Glutamatergic neuron (in vitro differentiated cells): ENCODE measurements at regions not wholly inside any gene's neighbourhood (a gene's known extent, or its start where the extent isn't known, plus 50 kb on each side); places are given as distances from the start of the nearest gene placed in this dataset.
A peak's percentile ranks its signal among the peaks of the same experiment; 100 is the strongest.

ENCODE experiments used
- DNase-seq: peaks from one replicate; pipeline ENCODE4 v3.0.0; 2022
- H3K27ac Mint-ChIP-seq: one replicate; pipeline ENCODE4 v1.8.0; 2020; ENCODE audit warnings: mild to moderate bottlenecking, mixed read lengths, inconsistent platforms; ENCODE audit not compliant: unreplicated experiment
- H3K27me3 Mint-ChIP-seq: one replicate; pipeline ENCODE4 v1.8.0; 2020; ENCODE audit warnings: mild to moderate bottlenecking, moderate library complexity, mixed read lengths, inconsistent platforms; ENCODE audit not compliant: unreplicated experiment
- H3K36me3 Mint-ChIP-seq: one replicate; pipeline ENCODE4 v1.8.0; 2020; ENCODE audit warnings: mild to moderate bottlenecking, mixed read lengths, inconsistent platforms; ENCODE audit not compliant: unreplicated experiment
- H3K4me1 Mint-ChIP-seq: one replicate; pipeline ENCODE4 v1.8.0; 2020; ENCODE audit warnings: mild to moderate bottlenecking, low read depth, mixed read lengths, inconsistent platforms; ENCODE audit not compliant: unreplicated experiment
- H3K4me3 Mint-ChIP-seq: one replicate; pipeline ENCODE4 v1.8.0; 2020; ENCODE audit warnings: mild to moderate bottlenecking, mixed read lengths, inconsistent platforms; ENCODE audit not compliant: unreplicated experiment
- H3K9me3 Mint-ChIP-seq: one replicate; pipeline ENCODE4 v1.8.0; 2020; ENCODE audit warnings: mild to moderate bottlenecking, moderate library complexity, mixed read lengths, inconsistent platforms; ENCODE audit not compliant: unreplicated experiment
- CTCF ChIP-seq: fragments of 200-600 bp; sonication (generic); IDR thresholded peaks from one replicate; pipeline ENCODE4 v1.5.0; 2021; ENCODE audit not compliant: partially characterized antibody, unreplicated experiment

- Mint-ChIP-seq H3K27ac (no peak overlapping the region), H3K4me3 (no peak overlapping the region), H3K36me3 (no peaks in the 10 kb centered on the region), H3K4me1 (peaks cover 24% of the 10 kb centered on the region), H3K9me3 (peaks cover 5% of the 10 kb centered on the region), H3K27me3 (peaks cover 5% of the 10 kb centered on the region)
- no peak for DNase-seq
- no peak for TF ChIP-seq CTCF
Measured at GRCh38 chr1:68294367-68295066, 62.2 kb upstream of the WLS start.

GRCh38 chr1:68293609-68294366, 61.5 kb upstream of the WLS start:
- Mint-ChIP-seq H3K36me3 (no peaks in the 10 kb centered on the region), H3K9me3 (peaks cover 5% of the 10 kb centered on the region), H3K4me1 (peaks cover 24% of the 10 kb centered on the region), H3K27ac (no peak overlapping the region), H3K27me3 (peaks cover 5% of the 10 kb centered on the region), H3K4me3 (no peak overlapping the region)
- DNase-seq: peak; percentile 19
- TF ChIP-seq CTCF: no peak

GRCh38 chr1:68293122-68293521, 60.8 kb upstream of the WLS start:
- Mint-ChIP-seq H3K27me3 (peaks cover 5% of the 10 kb centered on the region), H3K4me3 (no peak overlapping the region), H3K27ac (no peak overlapping the region), H3K4me1 (peaks cover 24% of the 10 kb centered on the region), H3K9me3 (peaks cover 5% of the 10 kb centered on the region), H3K36me3 (no peaks in the 10 kb centered on the region)
- DNase-seq: no peak
- TF ChIP-seq CTCF: no peak

GRCh38 chr1:68291688-68292384, 59.5 kb upstream of the WLS start:
- Mint-ChIP-seq H3K4me1 (peaks cover 18% of the 10 kb centered on the region), H3K4me3 (no peak overlapping the region), H3K27me3 (peaks cover 5% of the 10 kb centered on the region), H3K36me3 (no peaks in the 10 kb centered on the region), H3K27ac (no peak overlapping the region), H3K9me3 (peaks cover 2% of the 10 kb centered on the region)
- no peak for TF ChIP-seq CTCF
- DNase-seq: no peak
